ENCODE measurements at regions not wholly inside any gene's neighbourhood (a gene's known extent, or its start where the extent isn't known, plus 50 kb on each side); places are given as distances from the start of the nearest gene placed in this dataset.

- Histone ChIP-seq H3K9me3 (peaks cover 0 to 8% (median 0%) of the 10 kb centered on the region in 8 donors), H3K27ac (no peak overlapping the region), H3K27me3 (replicated peaks in 1 of 7) (no peaks in the 10 kb centered on the region), H3K36me3 (no peaks in the 10 kb centered on the region), H3K4me3 (no peak overlapping the region), H3K4me1 (no peaks in the 10 kb centered on the region)
- intact Hi-C loops (cut with DNase I; ENCODE audit: low total_unique reads), result no loop called here
- no peak for DNase-seq
- no peak for TF ChIP-seq POLR2A (IDR thresholded peaks at IDR 0.05)
- no peak for TF ChIP-seq CTCF (IDR thresholded peaks at IDR 0.05 in 8 of 11, conservative IDR thresholded peaks at IDR 0.05 in 3 of 11)
- TF ChIP-seq POLR2AphosphoS5 (IDR thresholded peaks at IDR 0.05), result no peak
- 66 to 87% (median 80%) methylated on average over 3 of the region's 3 CpGs for WGBS, 5 donors
Measured at GRCh38 chr2:192783643-192784042, 588.9 kb upstream of the TMEFF2 start.

- TF ChIP-seq POLR2AphosphoS5 (IDR thresholded peaks at IDR 0.05), result no peak
- no peak for TF ChIP-seq POLR2A (IDR thresholded peaks at IDR 0.05)
- no peak for TF ChIP-seq CTCF (IDR thresholded peaks at IDR 0.05 in 8 of 11, conservative IDR thresholded peaks at IDR 0.05 in 3 of 11)
- Histone ChIP-seq H3K9me3 (peaks cover 0 to 10% (median 0%) of the 10 kb centered on the region in 8 donors), H3K4me3 (no peak overlapping the region), H3K4me1 (no peaks in the 10 kb centered on the region), H3K36me3 (no peaks in the 10 kb centered on the region), H3K27me3 (replicated peaks in 1 of 7) (no peaks in the 10 kb centered on the region), H3K27ac (no peak overlapping the region)
- 76 to 89% (median 81%) methylated on average over 6 of the region's 6 CpGs for WGBS, 5 donors
- intact Hi-C loops (cut with DNase I; ENCODE audit: low total_unique reads), result no loop called here
- no peak for DNase-seq
Measured at GRCh38 chr2:192775459-192776262, 580.9 kb upstream of the TMEFF2 start.

- no peak for DNase-seq
- no peak overlapping the region for H3K27ac ChIP-seq
- no peaks in the 10 kb centered on the region for H3K36me3 ChIP-seq
- no peak for TF ChIP-seq CTCF (IDR thresholded peaks at IDR 0.05 in 8 of 11, conservative IDR thresholded peaks at IDR 0.05 in 3 of 11)
- TF ChIP-seq POLR2A (IDR thresholded peaks at IDR 0.05), result no peak
- no peak for TF ChIP-seq POLR2AphosphoS5 (IDR thresholded peaks at IDR 0.05)
- intact Hi-C loops (cut with DNase I; ENCODE audit: low total_unique reads), result no loop called here
- H3K9me3 ChIP-seq, result peaks cover 0 to 10% (median 0%) of the 10 kb centered on the region in 8 donors
- no peaks in the 10 kb centered on the region for H3K27me3 ChIP-seq (replicated peaks in 1 of 7)
- 85 to 92% (median 87%) methylated on average over 4 of the region's 4 CpGs for WGBS, 5 donors
- no peak overlapping the region for H3K4me3 ChIP-seq
- no peaks in the 10 kb centered on the region for H3K4me1 ChIP-seq
Measured at GRCh38 chr2:192775011-192775410, 580.3 kb upstream of the TMEFF2 start.

GRCh38 chr2:192773044-192773443 lies 578.3 kb upstream of the TMEFF2 start:
- Histone ChIP-seq H3K27ac (no peak overlapping the region), H3K4me1 (no peaks in the 10 kb centered on the region), H3K36me3 (no peaks in the 10 kb centered on the region), H3K4me3 (no peak overlapping the region), H3K27me3 (replicated peaks in 1 of 7) (no peaks in the 10 kb centered on the region), H3K9me3 (peaks cover 0 to 3% (median 0%) of the 10 kb centered on the region in 8 donors)
- 53 to 75% (median 64%) methylated on average over 2 of the region's 2 CpGs for WGBS, 5 donors
- DNase-seq, result no peak
- intact Hi-C loops (cut with DNase I; ENCODE audit: low total_unique reads), result no loop called here
- TF ChIP-seq POLR2AphosphoS5 (IDR thresholded peaks at IDR 0.05) (no peak), CTCF (IDR thresholded peaks at IDR 0.05 in 8 of 11, conservative IDR thresholded peaks at IDR 0.05 in 3 of 11) (no peak), POLR2A (IDR thresholded peaks at IDR 0.05) (no peak)

All from spleen (tissue), 11 donors.